HG03060 (cell line): ENCODE measurements at regions not wholly inside any gene's neighbourhood (a gene's known extent, or its start where the extent isn't known, plus 50 kb on each side); places are given as distances from the start of the nearest gene placed in this dataset.
"Not testable (repeated sequence)": the region's sequence is repeated elsewhere in the genome, so short reads cannot be mapped to it uniquely, and the experiment has no call there.

Experiments used
- ATAC-seq: cut with Tn5 transposase; IDR thresholded peaks from one replicate; pipeline ENCODE4 v1.9.1; 2021; ENCODE audit warnings: low read depth, moderate number of reproducible peaks; ENCODE audit not compliant: unreplicated experiment

- no peak for ATAC-seq
These were observed 642.1 kb downstream of the TLE1 start for GRCh38 chr9:81047280-81047679.

GRCh38 chr9:81045658-81046057, 643.7 kb downstream of the TLE1 start:
- no peak for ATAC-seq

- no peak for ATAC-seq
These were observed 651.5 kb downstream of the TLE1 start for GRCh38 chr9:81037889-81038288.

- ATAC-seq: no peak
These were observed 653.7 kb downstream of the TLE1 start for GRCh38 chr9:81035601-81036000.

- no peak for ATAC-seq
These were observed 654.2 kb downstream of the TLE1 start for GRCh38 chr9:81035171-81035570.

- no peak for ATAC-seq
These were observed 656.5 kb downstream of the TLE1 start for GRCh38 chr9:81032831-81033230.

GRCh38 chr9:81032030-81032572, 657.2 kb downstream of the TLE1 start:
- ATAC-seq: no peak

GRCh38 chr9:81031422-81032029, 657.8 kb downstream of the TLE1 start:
- no peak for ATAC-seq

GRCh38 chr9:81030027-81030426, 659.3 kb downstream of the TLE1 start:
- ATAC-seq: no peak

GRCh38 chr9:81028504-81028903, 660.8 kb downstream of the TLE1 start:
- ATAC-seq: no peak

GRCh38 chr9:81022177-81022576, 667.2 kb downstream of the TLE1 start:
- ATAC-seq: no peak

- not testable (repeated sequence) for ATAC-seq
These were observed 674.4 kb downstream of the TLE1 start for GRCh38 chr9:81014945-81015344.

GRCh38 chr9:81013191-81013590, 676.2 kb downstream of the TLE1 start:
- not testable (repeated sequence) for ATAC-seq

GRCh38 chr9:81002906-81003305, 686.4 kb downstream of the TLE1 start:
- ATAC-seq: no peak

- ATAC-seq: no peak
These were observed 687.1 kb downstream of the TLE1 start for GRCh38 chr9:81002242-81002641.

GRCh38 chr9:80995759-80996158, 693.6 kb downstream of the TLE1 start:
- ATAC-seq: no peak

- ATAC-seq: no peak
These were observed 694.5 kb downstream of the TLE1 start for GRCh38 chr9:80994892-80995291.

GRCh38 chr9:80985595-80985994, 703.8 kb downstream of the TLE1 start:
- ATAC-seq: not testable (repeated sequence)

GRCh38 chr9:80976403-80976802, 712.9 kb downstream of the TLE1 start:
- no peak for ATAC-seq

- not testable (repeated sequence) for ATAC-seq
These were observed 719.0 kb downstream of the TLE1 start for GRCh38 chr9:80970377-80970776.

- ATAC-seq: no peak
These were observed 720.7 kb downstream of the TLE1 start for GRCh38 chr9:80968611-80969010.

GRCh38 chr9:80964914-80965313, 724.4 kb downstream of the TLE1 start:
- ATAC-seq: no peak

- ATAC-seq: no peak
These were observed 725.0 kb downstream of the TLE1 start for GRCh38 chr9:80964374-80964773.
